Stimulated activated CD4-positive, alpha-beta T cell treated with anti-CD3 and anti-CD28 coated beads, Interleukin-4, amount 100 ng/mL, for 1 hour (primary cell): ENCODE measurements at regions not wholly inside any gene's neighbourhood (a gene's known extent, or its start where the extent isn't known, plus 50 kb on each side); places are given as distances from the start of the nearest gene placed in this dataset.

Experiments
- DNase-seq: peaks from one replicate; pipeline ENCODE4 v3.0.0-alpha.2; 2020

DNA sequence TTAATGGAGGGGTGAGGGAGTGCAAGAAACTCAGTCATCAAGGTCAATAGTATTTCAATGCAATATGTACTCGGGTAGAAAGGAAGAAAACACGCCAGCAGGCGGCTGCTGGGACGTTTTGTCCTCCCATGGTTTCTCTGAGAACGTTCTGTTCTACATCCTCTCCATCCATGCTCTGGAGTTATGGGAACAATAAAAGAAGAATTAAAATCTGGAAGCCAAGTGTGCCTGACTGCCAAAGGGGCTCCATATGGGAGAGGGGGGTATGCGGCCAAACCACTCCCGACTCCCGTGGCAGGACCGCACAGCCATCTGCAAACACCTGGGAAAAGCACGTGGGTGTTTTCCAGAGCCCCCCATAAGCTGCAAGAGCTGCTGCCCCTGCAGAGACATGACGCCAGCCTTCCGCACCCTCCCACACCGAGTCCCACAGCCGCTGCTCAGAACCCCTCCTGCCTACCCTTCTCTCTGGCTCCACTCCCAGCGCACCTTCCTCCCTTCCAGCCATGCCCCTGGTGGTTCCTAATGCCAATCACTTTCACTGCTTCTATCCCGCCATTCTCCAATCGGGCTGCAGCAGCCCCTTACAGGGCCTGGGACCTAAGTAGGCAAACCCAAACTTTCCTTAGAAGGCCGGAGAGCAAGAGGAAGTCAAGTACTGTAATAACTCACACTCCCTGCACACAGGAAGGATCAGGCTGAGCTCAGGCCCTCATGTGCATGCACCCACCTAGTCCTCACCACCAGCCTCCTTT, 241.6 kb downstream of the SYK start:
- DNase-seq: no peak

DNA sequence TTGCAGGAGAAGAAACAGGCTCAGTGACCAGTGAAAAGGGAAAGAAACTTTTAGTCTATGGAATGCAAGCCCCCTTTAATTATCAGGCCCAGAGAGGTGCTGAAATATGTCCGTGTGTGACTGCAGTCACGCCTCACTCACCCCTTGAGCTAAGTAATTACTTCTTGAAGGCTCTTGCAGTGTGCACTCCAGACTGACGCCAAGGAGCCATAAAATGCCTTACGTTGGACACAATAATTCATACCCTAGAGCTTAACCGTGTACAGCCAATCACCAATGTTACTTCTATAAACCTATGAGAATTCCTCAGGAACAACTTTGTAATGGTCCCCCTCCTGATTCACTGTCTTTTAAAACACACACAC, 242.2 kb downstream of the SYK start:
- no peak for DNase-seq

DNA sequence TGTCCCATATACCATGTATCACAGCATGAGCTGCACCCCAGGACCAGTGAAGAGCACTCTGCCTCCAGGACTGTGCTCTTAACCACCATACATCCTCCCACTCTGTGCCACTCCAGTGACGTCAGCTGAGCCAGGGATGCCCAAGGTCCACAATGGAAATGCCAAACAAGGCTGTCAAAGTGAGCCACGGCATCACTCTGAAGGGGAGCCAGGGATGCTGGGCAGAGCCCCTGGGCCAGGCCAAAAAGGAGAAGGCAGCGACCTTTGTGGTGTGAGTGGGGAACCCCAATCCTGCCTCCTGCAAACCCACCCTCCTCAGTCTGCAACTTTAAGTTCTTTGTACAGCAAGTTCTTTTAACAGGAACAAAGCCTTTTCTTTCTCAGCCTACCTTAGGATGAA, 242.7 kb downstream of the SYK start:
- DNase-seq: no peak

DNA sequence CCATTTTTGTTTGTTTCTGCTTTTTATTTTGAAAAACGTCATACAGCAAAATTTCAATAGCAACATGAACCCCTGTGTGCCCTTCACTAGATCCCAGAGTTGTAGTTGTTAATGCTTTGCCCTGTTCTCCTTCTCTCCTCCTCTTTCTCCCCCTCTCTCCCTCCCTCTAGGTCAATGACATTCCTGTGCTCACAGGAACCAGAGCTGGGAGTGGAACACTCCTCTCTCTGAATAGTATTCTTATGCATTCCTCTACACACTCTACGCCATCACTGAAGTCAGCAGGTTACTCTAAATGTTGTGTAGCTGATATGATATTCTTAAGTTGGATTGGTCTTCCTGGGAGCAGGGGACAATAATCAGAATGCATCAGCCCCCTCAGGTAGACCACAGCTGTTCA, 243.4 kb downstream of the SYK start:
- no peak for DNase-seq

DNA sequence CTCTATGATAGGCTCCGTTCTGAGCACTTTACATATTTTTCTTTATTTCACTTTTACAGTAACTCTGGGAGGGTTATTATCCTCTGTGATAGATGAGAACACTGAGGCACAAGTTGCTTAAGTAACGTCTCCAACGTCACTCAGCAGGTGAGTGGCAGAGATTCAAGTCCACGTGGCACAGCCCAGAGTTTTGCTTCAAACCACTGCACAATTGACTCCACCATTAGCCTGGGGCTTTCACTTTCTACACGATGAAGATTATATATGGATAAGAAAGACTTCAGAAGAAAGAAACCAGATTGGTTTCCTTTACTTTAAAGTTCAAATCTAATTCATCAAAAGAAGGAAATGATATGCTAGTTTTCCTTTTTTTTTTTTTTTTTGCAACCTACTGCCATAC, 245.9 kb downstream of the SYK start:
- peak; percentile 53 for DNase-seq

DNA sequence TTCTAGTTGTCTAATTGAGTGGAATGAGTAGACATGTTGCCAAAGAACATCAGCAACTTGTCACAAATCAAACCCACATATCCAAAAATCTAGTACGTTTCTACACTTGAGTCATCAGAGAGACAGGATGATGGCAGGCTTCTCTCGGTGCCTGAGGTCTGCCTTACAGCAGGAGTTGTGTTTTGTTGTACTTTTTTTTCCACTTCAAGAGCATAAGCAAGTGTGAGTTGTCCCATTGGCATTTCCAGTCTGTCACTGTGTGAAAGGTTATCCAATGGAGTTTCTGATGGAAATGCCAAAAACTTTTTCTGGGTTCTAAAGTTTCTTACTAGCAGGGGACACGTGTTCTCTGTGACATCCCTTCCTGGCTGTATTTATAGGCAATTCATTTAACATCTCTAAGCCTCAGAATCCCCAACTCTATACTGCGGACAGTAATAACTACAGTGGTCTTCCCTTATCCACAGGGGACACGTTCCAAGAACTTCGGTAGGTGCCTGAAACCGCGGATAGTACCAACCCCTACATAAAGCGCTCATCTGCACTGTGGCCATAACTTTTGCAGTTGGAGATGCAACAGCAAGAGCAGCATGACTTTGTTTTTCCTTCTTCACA, 246.5 kb downstream of the SYK start:
- peak; percentile 32 for DNase-seq

DNA sequence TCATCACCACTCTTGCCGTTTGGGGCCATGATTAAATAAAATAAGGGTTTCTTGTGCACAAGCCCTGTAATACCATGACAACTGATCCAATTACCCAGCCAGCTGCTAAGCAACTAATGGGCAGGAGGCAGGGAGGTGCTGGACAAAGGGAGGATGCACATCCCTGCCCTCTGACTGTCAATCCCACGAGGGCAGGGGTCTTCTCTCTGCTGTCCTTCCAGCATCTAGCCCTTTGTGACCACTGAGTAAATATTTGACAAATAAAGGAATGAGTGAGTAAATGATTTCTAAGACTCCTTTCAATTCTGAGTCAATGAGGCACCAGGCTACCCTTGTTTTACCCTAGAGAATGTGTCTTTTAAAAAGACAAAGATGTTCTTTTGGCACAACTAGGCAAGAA, 247.1 kb downstream of the SYK start:
- DNase-seq: no peak

DNA sequence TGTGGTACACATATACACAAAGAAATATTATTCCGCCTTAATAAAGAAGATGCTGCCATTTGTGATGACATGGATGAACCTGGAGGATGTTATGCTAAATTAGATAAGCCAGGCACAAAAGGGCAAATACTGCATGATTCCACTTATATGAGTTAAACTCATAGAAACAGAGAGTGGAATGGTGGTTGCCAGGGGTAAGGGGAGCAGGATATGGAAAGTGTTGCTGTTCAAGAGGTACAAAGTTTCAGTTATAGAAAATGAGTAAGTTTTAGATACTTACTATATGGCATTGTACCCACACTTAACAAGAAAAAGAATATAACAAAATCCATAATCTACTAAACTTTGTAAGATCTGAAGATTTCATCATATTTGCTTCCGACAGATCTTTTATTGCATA, 252.2 kb downstream of the SYK start:
- no peak for DNase-seq

DNA sequence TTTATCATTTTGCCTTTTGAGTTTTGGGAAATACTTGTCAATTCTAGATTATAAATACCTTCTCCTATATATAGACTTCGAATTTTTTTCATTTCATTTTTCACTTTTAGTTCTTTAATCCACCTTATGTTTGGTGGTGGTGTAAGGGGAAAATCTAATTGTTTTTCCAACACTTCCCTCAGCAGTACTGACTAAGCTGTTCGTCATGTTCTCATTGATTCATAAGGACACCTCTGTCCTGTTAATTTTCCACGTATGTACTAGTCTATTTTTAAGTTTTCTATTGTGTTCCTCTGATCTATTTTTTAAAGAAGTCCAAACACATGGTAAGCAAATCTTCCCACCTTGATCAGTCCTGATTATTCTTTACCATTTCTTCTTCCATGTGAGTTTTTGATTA, 254.2 kb downstream of the SYK start:
- DNase-seq: no peak

DNA sequence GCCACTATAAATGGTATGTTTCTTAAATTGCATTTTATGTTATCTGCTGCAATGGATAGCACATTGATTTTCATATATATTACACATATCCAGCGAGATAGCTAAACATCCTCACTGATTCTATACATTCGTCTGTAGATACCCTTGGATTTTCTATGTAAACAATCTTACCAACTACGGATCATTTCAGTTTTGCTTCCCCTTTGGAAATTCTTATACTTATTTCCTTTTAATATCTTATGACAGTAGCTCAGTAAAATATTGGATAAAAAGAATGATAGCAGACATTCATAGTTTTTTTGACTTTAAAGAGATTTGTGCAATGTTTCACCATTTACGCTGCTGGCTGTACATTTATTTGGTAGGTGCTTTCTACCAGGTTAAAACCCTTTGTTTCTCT, 254.9 kb downstream of the SYK start:
- DNase-seq: no peak

DNA sequence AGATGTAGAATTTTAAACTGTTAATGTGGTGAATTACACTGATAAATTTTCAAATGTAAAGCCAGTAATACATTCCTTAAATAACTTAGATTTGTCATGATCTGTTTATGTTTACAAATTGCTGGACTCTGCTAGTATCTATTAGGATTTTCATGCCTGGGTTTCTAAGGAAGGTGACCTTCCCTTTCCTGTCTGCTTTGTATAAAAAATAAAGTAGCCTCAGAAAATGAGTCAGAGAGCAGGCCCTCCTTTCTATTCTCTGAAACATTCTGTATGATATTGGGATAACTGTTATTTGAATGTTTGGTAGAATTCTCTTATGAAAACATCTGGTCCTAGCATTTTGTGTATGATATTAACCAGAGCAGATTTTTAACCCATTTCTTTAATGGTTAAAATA, 255.3 kb downstream of the SYK start:
- DNase-seq: no peak

DNA sequence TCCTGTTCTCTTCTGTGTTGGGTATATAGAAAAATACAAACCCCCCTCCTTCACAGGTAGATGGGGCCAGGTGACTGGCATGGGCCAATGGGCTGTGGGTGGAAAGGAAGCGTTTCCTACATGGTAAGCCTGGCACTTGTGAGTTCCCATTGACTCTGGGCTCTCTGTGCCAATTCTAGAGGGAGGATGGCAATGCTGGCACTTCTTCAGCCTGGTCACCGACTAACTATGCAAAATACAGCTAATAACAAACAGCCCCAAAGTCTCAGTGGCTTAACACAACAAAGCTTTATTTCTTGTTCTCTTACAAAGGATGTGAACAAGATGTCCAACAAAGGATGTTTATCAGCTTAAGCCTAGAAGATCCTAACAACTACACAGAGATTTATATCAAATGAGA, 258.1 kb downstream of the SYK start:
- DNase-seq: no peak

DNA sequence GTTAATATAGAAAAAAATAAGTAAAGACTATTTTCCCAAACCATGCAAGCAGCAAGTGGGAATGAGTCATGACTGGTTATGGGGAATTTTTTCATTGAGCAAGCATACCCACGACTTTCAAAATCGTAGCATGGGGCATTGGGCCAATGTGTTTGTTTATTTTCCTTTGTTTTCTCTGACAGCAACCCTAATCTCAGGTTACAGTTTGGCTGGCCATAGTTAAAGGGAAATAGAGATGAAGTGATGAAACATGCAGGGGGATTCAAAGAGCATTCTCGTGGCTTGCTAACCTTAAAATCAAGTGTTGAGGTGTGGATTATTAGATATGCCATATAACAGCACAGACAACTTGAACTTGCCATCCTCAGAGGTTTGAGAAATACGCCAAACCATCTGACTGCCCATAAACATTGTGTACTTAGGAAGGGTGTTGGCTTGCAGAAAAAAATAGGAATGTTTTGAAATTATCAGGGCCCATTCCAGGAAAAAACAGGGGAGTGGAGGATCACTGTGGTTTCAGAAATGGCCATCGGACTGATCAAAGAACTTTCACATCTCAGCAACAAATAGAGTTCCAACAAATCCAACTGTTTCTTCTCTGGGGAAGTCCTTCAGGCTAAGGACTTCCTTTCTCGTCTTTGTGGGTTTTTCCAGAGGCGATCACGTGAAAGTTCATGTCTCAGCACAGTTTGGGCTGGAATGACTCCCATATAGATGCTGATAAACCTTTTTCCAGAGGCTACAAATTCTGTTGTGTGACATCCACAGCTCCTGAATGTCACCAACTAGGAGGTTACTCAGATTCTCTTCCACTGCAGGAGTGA, 259.1 kb downstream of the SYK start:
- no peak for DNase-seq

DNA sequence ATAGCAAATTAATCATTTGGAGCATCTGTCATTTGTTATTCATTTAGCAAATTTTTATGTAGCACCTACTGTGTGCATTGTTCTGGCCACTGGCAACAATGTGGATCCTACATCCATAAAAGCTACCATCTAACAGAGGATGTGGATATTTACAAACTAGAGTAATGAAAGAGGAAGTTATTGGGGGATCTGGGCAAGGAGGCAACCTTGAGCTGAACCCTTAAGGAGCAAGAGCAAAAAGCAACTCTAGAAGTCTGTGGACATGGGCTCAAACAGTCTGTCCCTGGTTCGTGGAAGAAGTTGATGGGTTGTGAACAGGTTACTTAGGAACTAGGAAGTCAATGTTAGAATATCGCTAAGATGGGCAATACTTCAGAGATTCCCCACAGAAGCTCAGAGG, 259.9 kb downstream of the SYK start:
- no peak for DNase-seq

DNA sequence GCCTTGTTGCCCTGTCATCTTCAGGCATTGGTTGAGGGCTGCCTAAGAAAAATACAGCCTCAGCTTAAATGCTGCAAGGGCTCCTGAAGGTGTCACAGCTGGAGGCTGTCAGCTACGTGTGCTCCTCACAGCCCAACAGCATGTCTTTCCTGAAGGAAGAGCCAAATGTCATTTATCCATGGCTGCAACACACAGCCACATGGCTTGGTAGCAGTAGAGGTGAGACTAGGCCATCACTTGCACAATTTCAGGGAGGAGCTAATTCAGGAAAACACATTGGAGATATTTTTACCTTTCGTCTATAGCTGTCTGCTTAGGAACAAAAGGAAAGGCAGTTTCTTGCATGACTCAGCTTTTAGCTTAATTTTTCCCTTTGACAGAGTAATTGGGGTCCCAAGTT, 260.7 kb downstream of the SYK start:
- DNase-seq: no peak

DNA sequence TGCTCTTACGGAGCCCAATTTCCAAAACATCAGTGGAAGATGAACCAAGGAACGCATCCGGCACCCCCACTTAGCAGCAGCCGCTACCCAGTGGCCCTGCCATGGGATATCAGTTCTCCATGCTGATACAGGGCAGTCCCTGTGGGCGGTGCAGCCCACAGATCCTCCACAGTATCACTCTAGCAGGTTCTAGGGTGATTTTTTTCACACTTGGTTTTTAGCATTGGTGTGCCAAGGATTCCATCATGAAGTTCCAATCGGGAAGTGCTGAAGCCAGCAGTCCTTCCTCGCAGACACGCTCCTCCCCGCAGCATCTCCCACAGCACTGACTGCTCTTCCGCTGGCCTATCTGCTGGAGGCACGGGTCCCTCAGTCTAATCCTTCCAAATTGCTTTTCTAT, 261.9 kb downstream of the SYK start:
- DNase-seq: no peak

DNA sequence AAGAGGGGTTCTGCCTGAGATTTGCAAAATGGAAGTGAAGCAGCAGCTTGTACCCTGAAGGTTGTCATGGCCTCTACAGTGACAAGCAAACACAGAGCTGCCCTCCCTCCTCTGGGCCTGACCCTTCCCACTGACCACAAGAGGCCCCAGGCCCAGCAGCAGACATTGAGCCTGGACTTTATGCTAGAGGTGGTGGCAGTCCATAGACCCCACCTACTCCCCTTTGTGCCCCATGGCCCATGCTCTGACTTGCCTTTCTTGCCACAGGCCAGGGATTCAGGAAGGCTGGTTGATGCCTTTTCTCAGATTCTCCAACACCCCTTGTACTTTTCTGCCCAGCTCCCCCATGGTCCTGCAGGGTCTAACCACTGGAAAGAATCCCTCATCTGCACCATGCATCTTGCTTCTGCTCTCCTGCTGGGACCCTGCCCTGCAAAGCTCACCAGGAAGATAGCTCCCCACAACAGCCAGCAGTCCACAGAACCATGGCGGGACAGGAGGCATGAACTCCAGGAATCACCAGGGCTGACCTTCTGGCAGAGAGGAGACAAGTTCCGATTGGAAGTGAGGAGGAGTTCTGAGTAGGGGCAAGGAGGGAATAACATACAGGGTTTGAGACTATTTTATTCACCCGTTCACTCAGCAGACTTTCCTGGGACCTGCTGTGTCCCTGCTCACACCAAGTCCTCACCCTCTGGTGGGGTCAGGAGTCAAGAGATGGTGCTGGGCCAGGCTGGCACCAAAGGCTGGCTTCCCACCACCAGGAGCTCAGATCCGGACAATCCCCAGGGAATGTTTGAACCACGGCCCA, 263.8 kb downstream of the SYK start:
- no peak for DNase-seq

DNA sequence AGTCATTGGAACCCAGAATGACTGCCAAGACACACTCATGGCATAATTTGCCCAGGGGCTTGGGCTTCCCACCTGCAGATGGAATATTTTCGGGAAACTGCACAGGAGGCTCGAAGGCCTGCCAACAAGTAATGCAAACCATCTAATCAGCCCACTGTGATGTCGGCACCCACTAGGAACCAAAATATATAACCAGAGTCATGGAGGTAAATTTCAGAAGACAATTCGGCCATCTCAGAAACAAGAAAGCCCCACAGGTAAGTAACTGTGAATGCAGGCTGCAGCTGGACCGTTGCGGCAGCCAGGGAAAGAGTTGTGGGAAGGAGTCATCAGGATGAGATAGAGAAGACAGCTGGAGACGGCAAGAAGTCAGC, 264.4 kb downstream of the SYK start:
- DNase-seq: no peak

DNA sequence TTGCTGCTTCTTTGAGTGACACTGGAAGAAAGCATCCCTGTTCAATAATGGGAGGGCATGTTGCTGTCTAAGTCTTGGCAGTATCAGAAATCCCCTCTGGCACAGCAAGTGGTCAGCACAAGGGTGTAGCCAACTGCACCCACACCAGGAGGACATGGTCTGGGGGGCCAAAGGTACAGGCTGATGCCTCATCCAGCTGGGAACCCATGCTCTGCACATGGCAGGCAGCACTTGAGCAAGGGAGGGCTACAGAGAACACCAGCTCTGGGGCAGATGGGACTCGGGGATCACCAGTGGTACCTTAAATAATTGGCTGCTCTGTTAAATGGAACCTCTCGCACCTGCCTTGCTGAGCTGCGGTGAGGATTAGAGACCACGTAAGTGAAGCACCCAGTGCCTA, 265.2 kb downstream of the SYK start:
- DNase-seq: no peak

DNA sequence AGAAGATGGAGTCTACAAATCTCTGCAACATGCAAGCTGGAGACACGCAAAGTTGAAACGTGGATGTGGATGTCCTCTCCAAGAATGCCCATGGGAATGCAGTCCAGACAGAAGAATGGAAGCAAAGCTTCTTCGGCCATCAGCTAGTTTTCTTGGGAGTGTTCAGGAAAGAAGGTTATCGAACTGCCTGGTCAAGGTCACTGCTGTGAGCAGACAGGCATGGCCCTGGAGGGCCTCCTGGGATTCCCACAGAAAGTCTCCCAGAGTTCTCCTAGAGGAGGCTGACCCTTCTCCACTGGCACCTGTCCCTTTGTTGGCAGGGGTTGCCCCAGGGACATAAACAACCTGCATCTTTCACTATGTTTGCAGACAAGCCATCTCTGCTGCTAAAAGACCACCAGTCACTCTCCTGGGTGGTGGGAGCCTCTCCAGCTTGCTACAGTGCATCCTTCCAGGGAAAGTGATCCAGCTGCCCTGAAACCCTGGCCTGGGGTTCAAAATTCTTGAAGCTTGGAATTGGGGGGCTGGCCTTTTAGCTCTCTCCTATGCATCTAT, 265.8 kb downstream of the SYK start:
- DNase-seq: no peak

DNA sequence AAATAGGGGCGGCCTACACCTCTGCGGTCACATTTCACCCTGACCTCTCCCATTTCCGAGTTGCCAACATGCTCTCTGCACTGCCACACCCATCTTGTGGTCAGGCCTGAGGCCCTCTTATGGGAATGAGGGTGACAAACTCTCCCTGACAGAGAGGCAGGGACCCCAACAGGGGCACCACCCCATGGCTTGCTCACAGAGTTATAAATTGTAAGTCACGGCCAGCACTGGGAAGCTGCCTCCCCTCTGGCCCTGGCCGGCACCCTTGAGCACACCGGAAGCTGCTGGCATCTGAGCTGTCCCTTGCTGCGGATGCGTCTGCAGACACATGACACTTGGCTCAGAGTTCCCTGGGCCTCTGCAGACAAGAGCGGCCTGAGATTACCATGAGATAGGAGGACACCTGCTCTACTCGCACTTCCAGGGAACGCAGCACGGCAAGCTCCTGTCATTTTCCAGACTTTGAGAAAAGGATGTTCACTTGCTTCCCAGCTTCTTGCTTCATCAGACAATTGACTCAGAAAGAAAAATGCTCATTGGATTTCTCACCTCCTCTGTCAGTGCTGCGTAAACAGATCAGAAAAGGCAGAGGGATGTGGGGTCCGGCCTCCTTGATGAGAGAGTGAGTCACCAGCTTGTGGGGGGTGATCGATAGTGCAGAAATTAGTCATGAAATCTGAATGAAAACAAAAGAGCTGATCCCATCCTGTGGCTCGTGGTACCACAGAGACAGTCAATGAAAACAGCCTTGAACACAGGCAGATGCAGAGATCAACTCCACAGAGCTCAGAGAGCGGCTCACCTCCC, 269.8 kb downstream of the SYK start:
- DNase-seq: peak; percentile 50
